DOHH2 (cell line): ENCODE measurements at regions not wholly inside any gene's neighbourhood (a gene's known extent, or its start where the extent isn't known, plus 50 kb on each side); places are given as distances from the start of the nearest gene placed in this dataset.

Experiments used
- H3F3A ChIP-seq: fragments of 200-600 bp; sonication (generic), shearing (Covaris generic); 2 replicates; pipeline ENCODE4 v1.6.0; 2016; ENCODE audit warnings: antibody characterized with exemption, mild to moderate bottlenecking; ENCODE audit not compliant: control insufficient read depth, insufficient read depth
- H3K27ac ChIP-seq: fragments of 200-600 bp; sonication (generic); 2 replicates; pipeline ENCODE4 v1.5.1; 2014; ENCODE audit warnings: low read depth, mild to moderate bottlenecking, low read length, moderate library complexity
- H3K27me3 ChIP-seq: fragments of 200-600 bp; sonication (generic); 2 replicates; pipeline ENCODE4 v1.6.1; 2014; ENCODE audit warnings: mild to moderate bottlenecking, low read length, mixed read lengths; ENCODE audit not compliant: control insufficient read depth
- H3K36me3 ChIP-seq: fragments of 200-600 bp; sonication (generic); 2 replicates; pipeline ENCODE4 v1.6.1; 2014; ENCODE audit warnings: mild to moderate bottlenecking, low read length, moderate library complexity, mixed read lengths; ENCODE audit not compliant: control insufficient read depth
- H3K4me1 ChIP-seq: fragments of 200-600 bp; sonication (generic); 2 replicates; pipeline ENCODE4 v1.6.1; 2014; ENCODE audit warnings: mild to moderate bottlenecking, low read length, mixed read lengths; ENCODE audit not compliant: control insufficient read depth
- H3K4me2 ChIP-seq: fragments of 200-600 bp; sonication (generic); 2 replicates; pipeline ENCODE4 v1.6.0; 2014; ENCODE audit warnings: mild to moderate bottlenecking, low read length, moderate library complexity
- H3K4me3 ChIP-seq: fragments of 200-600 bp; sonication (generic); 2 replicates; pipeline ENCODE4 v1.5.1; 2014; ENCODE audit warnings: mild to moderate bottlenecking, low read length, mixed read lengths
- H3K79me2 ChIP-seq: fragments of 200-600 bp; sonication (generic); 2 replicates; pipeline ENCODE4 v1.6.1; 2014; ENCODE audit warnings: mild to moderate bottlenecking, low read length, mixed read lengths; ENCODE audit not compliant: control insufficient read depth
- H3K9me2 ChIP-seq: fragments of 200-600 bp; sonication (generic); replicated peaks from 2 replicates; pipeline ENCODE4 v1.6.1; 2014; ENCODE audit warnings: mild to moderate bottlenecking, low read length, mixed read lengths; ENCODE audit not compliant: control insufficient read depth
- H3K9me3 ChIP-seq: fragments of 200-600 bp; sonication (generic); 2 replicates; pipeline ENCODE4 v1.6.1; 2014; ENCODE audit warnings: antibody characterized with exemption, low read length, mixed read lengths; ENCODE audit not compliant: control insufficient read depth, insufficient read depth
- H4K20me1 ChIP-seq: fragments of 200-600 bp; sonication (generic); 2 replicates; pipeline ENCODE4 v1.6.0; 2014; ENCODE audit warnings: low read depth, mild to moderate bottlenecking, antibody characterized with exemption, low read length, moderate library complexity; ENCODE audit not compliant: control insufficient read depth, insufficient read depth
- EZH2phosphoT487 ChIP-seq: fragments of 200-600 bp; sonication (generic); IDR thresholded peaks from 2 replicates; pipeline ENCODE4 v1.6.1; 2017; ENCODE audit warnings: borderline replicate concordance, mild to moderate bottlenecking, antibody characterized with exemption, low read length, moderate library complexity, mixed read lengths
- TF ChIP-seq, protein P1 (sequence below): fragments of 200-600 bp; sonication (generic); IDR thresholded peaks from one replicate; pipeline ENCODE4 v1.5.1; 2014; ENCODE audit warnings: antibody characterized with exemption, mild to moderate bottlenecking, low read depth, low read length; ENCODE audit not compliant: poor library complexity, severe bottlenecking

DNA sequence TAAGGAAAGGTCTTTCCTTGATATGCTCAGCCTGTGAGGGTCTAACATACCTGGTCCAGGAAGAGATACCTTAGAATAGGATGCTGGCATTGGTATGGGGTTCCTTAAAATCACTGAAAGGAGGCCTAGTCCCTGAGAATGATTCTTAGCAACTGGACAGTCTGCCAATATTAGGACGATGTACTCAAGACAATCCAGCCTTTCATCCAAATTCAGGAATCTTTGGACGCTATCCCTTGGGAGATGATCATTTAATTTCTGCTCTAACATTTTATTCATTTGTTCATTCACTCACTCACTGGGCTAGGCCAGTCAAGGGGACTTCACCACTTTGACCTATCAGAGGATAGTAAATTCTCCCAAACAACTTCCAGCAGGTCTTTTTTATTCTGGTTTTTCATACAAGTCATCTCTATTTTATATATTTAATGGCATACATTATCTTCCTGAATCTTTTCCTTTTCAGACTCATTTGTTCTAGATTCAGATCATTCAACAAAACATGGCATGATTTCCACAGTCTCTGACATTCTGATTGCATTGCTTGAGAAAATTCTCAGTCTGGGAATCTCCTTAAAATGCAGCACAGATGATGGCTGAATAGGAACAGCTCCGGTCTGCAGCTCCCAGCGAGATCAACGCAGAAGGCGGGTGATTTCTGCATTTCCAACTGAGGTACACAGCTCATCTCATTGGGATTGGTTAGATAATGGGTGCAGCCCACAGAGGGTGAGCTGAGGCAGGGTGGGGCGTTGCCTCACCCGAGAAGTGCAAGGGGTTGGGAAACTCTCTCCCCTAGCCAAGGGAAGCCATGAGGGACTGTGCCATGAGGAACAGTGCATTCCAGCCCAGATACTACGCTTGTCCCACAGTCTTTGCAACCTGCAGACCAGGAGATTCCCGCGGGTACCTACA is 118.0 kb upstream of the PRICKLE1 start:
- H3K9me3 ChIP-seq = no peaks in the 10 kb centered on the region
- H3K27me3 ChIP-seq = no peaks in the 10 kb centered on the region; the same call in 1 of the 2 replicates
- H4K20me1 ChIP-seq = no peaks in the 10 kb centered on the region
- H3K4me2 ChIP-seq = no peak overlapping the region
- H3F3A ChIP-seq = no peaks in the 10 kb centered on the region
- H3K4me1 ChIP-seq = no peaks in the 10 kb centered on the region
- no peak for TF ChIP-seq EZH2phosphoT487
- TF ChIP-seq, protein P1, sequence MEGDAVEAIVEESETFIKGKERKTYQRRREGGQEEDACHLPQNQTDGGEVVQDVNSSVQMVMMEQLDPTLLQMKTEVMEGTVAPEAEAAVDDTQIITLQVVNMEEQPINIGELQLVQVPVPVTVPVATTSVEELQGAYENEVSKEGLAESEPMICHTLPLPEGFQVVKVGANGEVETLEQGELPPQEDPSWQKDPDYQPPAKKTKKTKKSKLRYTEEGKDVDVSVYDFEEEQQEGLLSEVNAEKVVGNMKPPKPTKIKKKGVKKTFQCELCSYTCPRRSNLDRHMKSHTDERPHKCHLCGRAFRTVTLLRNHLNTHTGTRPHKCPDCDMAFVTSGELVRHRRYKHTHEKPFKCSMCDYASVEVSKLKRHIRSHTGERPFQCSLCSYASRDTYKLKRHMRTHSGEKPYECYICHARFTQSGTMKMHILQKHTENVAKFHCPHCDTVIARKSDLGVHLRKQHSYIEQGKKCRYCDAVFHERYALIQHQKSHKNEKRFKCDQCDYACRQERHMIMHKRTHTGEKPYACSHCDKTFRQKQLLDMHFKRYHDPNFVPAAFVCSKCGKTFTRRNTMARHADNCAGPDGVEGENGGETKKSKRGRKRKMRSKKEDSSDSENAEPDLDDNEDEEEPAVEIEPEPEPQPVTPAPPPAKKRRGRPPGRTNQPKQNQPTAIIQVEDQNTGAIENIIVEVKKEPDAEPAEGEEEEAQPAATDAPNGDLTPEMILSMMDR = no peak
- H3K36me3 ChIP-seq = no peaks in the 10 kb centered on the region
- H3K4me3 ChIP-seq = no peak overlapping the region
- H3K9me2 ChIP-seq = no peaks in the 10 kb centered on the region
- no peak overlapping the region for H3K27ac ChIP-seq
- H3K79me2 ChIP-seq = no peaks in the 10 kb centered on the region

DNA sequence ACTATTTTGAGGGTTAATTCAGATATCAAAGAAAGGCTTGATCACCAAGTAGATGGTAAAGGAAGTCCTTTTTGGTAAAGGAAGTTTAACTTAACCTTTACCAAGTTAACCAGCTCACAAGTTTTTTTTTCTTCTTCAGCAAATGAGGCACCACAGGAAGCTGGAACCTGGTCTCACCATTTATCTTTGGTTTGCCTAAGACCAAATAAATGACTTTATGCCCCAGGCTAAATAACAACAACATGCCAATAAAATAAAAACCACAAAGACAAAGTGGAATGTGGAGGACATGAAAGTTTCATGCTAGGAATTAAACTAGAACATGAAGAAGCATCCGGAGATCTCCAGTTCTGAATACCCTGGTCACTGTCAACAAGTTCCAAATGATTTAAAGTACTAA is 116.8 kb upstream of the PRICKLE1 start:
- H3K79me2 ChIP-seq = no peaks in the 10 kb centered on the region
- H3K27ac ChIP-seq = no peak overlapping the region
- no peak overlapping the region for H3K4me2 ChIP-seq
- H3K9me3 ChIP-seq = no peaks in the 10 kb centered on the region
- no peak for TF ChIP-seq EZH2phosphoT487
- TF ChIP-seq, protein P1 = no peak
- H3K27me3 ChIP-seq = no peaks in the 10 kb centered on the region; the same call in 1 of the 2 replicates
- H3F3A ChIP-seq = no peaks in the 10 kb centered on the region
- no peaks in the 10 kb centered on the region for H3K36me3 ChIP-seq
- H3K4me3 ChIP-seq = no peak overlapping the region
- H3K4me1 ChIP-seq = no peaks in the 10 kb centered on the region
- H3K9me2 ChIP-seq = no peaks in the 10 kb centered on the region
- H4K20me1 ChIP-seq = no peaks in the 10 kb centered on the region

DNA sequence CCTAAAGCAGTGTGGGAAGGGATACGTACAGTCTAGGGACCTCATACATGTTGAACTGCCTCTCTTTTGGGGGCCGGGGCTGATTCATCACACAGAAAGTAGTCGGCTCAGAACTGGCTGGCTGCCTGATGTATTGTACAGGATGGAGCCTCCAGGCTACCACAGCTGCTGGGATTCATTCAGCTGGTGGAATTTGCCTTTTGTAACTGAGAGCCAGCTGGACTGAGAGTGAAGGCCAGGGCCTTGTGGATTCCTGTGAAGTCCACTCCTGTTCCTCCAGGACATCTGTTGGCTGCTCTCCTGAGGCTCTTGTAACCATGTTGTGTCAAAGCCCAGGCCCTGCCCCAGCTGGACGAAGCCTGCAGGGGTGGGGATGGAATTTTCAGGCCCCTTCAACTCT is 116.3 kb upstream of the PRICKLE1 start:
- no peak overlapping the region for H3K4me3 ChIP-seq
- H3K27me3 ChIP-seq = no peaks in the 10 kb centered on the region; the same call in 1 of the 2 replicates
- H3K79me2 ChIP-seq = no peaks in the 10 kb centered on the region
- no peaks in the 10 kb centered on the region for H3K4me1 ChIP-seq
- H3K9me2 ChIP-seq = no peaks in the 10 kb centered on the region
- no peaks in the 10 kb centered on the region for H4K20me1 ChIP-seq
- TF ChIP-seq, protein P1 = no peak
- no peak for TF ChIP-seq EZH2phosphoT487
- H3K36me3 ChIP-seq = no peaks in the 10 kb centered on the region
- no peaks in the 10 kb centered on the region for H3K9me3 ChIP-seq
- no peaks in the 10 kb centered on the region for H3F3A ChIP-seq
- no peak overlapping the region for H3K27ac ChIP-seq
- H3K4me2 ChIP-seq = no peak overlapping the region
